ENCODE measurements at regions not wholly inside any gene's neighbourhood (a gene's known extent, or its start where the extent isn't known, plus 50 kb on each side); places are given as distances from the start of the nearest gene placed in this dataset.

GRCh38 chr3:145696011-145696410 lies 465.0 kb downstream of the PLOD2 start:
- Histone ChIP-seq H2AK5ac (ENCODE audit: low read length, severe bottlenecking) (no peak overlapping the region), H2AFZ (ENCODE audit: low read depth, low read length) (no peak overlapping the region), H4K8ac (ENCODE audit: low read length) (no peak overlapping the region), H2BK12ac (ENCODE audit: low read length in 2 of 2) (no peak overlapping the region), H3K23ac (ENCODE audit: low read length in 2 of 2) (no peak overlapping the region), H3K36me3 (ENCODE audit: control insufficient read depth in 1 of 2, insufficient read depth in 2 of 2, low read depth in 1 of 2, low read length in 2 of 2) (no peaks in the 10 kb centered on the region), H3K4me2 (ENCODE audit: low read length, poor library complexity, severe bottlenecking) (no peak overlapping the region), H2BK120ac (ENCODE audit: low read depth, low read length) (no peak overlapping the region), H3K4me1 (ENCODE audit: control insufficient read depth, insufficient read depth, low read depth, low read length) (no peaks in the 10 kb centered on the region), H2BK15ac (ENCODE audit: low read depth, poor library complexity, severe bottlenecking) (no peak overlapping the region), H3K4ac (ENCODE audit: low read depth in 1 of 2, low read length in 2 of 2) (no peak overlapping the region), H3K14ac (ENCODE audit: low read length in 2 of 2) (no peak overlapping the region), H3K4me3 (ENCODE audit: insufficient read depth in 1 of 2, low read depth in 1 of 2, low read length in 2 of 2) (no peak overlapping the region), H3K27me3 (ENCODE audit: control insufficient read depth in 1 of 2, insufficient read depth in 1 of 2, low read length in 2 of 2) (no peaks in the 10 kb centered on the region), H3K27ac (ENCODE audit: low read length, poor library complexity, severe bottlenecking) (no peak overlapping the region), H3K9me3 (ENCODE audit: control insufficient read depth, low read length) (no peaks in the 10 kb centered on the region), H2BK5ac (ENCODE audit: low read depth, low read length, poor library complexity, severe bottlenecking) (no peak overlapping the region), H3K18ac (ENCODE audit: low read depth in 1 of 2, low read length in 2 of 2) (no peak overlapping the region), H3K79me1 (replicated peaks; ENCODE audit: low read length, poor library complexity, severe bottlenecking) (no peaks in the 10 kb centered on the region), H3K9ac (ENCODE audit: low read length) (no peak overlapping the region), H4K91ac (ENCODE audit: low read length) (no peak overlapping the region)
- DNase-seq, result no peak

GRCh38 chr3:145698250-145698649 lies 462.7 kb downstream of the PLOD2 start:
- H3K79me1 ChIP-seq (replicated peaks; ENCODE audit: low read length, poor library complexity, severe bottlenecking), result no peaks in the 10 kb centered on the region
- H3K4ac ChIP-seq (ENCODE audit: low read depth in 1 of 2, low read length in 2 of 2), result no peak overlapping the region
- H2BK12ac ChIP-seq (ENCODE audit: low read length in 2 of 2), result no peak overlapping the region
- H2BK120ac ChIP-seq (ENCODE audit: low read depth, low read length), result no peak overlapping the region
- DNase-seq, result no peak
- H2BK5ac ChIP-seq (ENCODE audit: low read depth, low read length, poor library complexity, severe bottlenecking), result no peak overlapping the region
- H2BK15ac ChIP-seq (ENCODE audit: low read depth, poor library complexity, severe bottlenecking), result no peak overlapping the region
- H4K91ac ChIP-seq (ENCODE audit: low read length), result no peak overlapping the region
- no peaks in the 10 kb centered on the region for H3K4me1 ChIP-seq (ENCODE audit: control insufficient read depth, insufficient read depth, low read depth, low read length)
- no peaks in the 10 kb centered on the region for H3K36me3 ChIP-seq (ENCODE audit: control insufficient read depth in 1 of 2, insufficient read depth in 2 of 2, low read depth in 1 of 2, low read length in 2 of 2)
- no peak overlapping the region for H4K8ac ChIP-seq (ENCODE audit: low read length)
- H3K9me3 ChIP-seq (ENCODE audit: control insufficient read depth, low read length), result no peaks in the 10 kb centered on the region
- WGBS, result 90% methylated on average over 7 of the region's 7 CpGs
- no peak overlapping the region for H3K23ac ChIP-seq (ENCODE audit: low read length in 2 of 2)
- no peak overlapping the region for H3K14ac ChIP-seq (ENCODE audit: low read length in 2 of 2)
- H3K18ac ChIP-seq (ENCODE audit: low read depth in 1 of 2, low read length in 2 of 2), result peak overlapping the region in 1 of 2 experiments; percentile 40
- H2AK5ac ChIP-seq (ENCODE audit: low read length, severe bottlenecking), result no peak overlapping the region
- H3K27ac ChIP-seq (ENCODE audit: low read length, poor library complexity, severe bottlenecking), result no peak overlapping the region
- peak overlapping the region in 1 of 2 experiments; percentile 65 for H3K4me3 ChIP-seq (ENCODE audit: insufficient read depth in 1 of 2, low read depth in 1 of 2, low read length in 2 of 2)
- no peak overlapping the region for H2AFZ ChIP-seq (ENCODE audit: low read depth, low read length)
- peak overlapping the region; percentile 81 for H3K9ac ChIP-seq (ENCODE audit: low read length)
- H3K27me3 ChIP-seq (ENCODE audit: control insufficient read depth in 1 of 2, insufficient read depth in 1 of 2, low read length in 2 of 2), result no peaks in the 10 kb centered on the region
- no peak overlapping the region for H3K4me2 ChIP-seq (ENCODE audit: low read length, poor library complexity, severe bottlenecking)

- Histone ChIP-seq H4K8ac (ENCODE audit: low read length) (no peak overlapping the region), H3K18ac (ENCODE audit: low read depth in 1 of 2, low read length in 2 of 2) (no peak overlapping the region), H2AFZ (ENCODE audit: low read depth, low read length) (no peak overlapping the region), H3K79me1 (replicated peaks; ENCODE audit: low read length, poor library complexity, severe bottlenecking) (no peaks in the 10 kb centered on the region), H2BK5ac (ENCODE audit: low read depth, low read length, poor library complexity, severe bottlenecking) (no peak overlapping the region), H3K36me3 (ENCODE audit: control insufficient read depth in 1 of 2, insufficient read depth in 2 of 2, low read depth in 1 of 2, low read length in 2 of 2) (no peaks in the 10 kb centered on the region), H2BK120ac (ENCODE audit: low read depth, low read length) (no peak overlapping the region), H2BK12ac (ENCODE audit: low read length in 2 of 2) (no peak overlapping the region), H3K14ac (ENCODE audit: low read length in 2 of 2) (no peak overlapping the region), H2BK15ac (ENCODE audit: low read depth, poor library complexity, severe bottlenecking) (no peak overlapping the region), H3K4me1 (ENCODE audit: control insufficient read depth, insufficient read depth, low read depth, low read length) (no peaks in the 10 kb centered on the region), H3K27ac (ENCODE audit: low read length, poor library complexity, severe bottlenecking) (no peak overlapping the region), H3K27me3 (ENCODE audit: control insufficient read depth in 1 of 2, insufficient read depth in 1 of 2, low read length in 2 of 2) (no peaks in the 10 kb centered on the region), H3K9me3 (ENCODE audit: control insufficient read depth, low read length) (no peaks in the 10 kb centered on the region), H3K4me2 (ENCODE audit: low read length, poor library complexity, severe bottlenecking) (no peak overlapping the region), H4K91ac (ENCODE audit: low read length) (no peak overlapping the region), H3K4me3 (ENCODE audit: insufficient read depth in 1 of 2, low read depth in 1 of 2, low read length in 2 of 2) (no peak overlapping the region), H3K23ac (ENCODE audit: low read length in 2 of 2) (no peak overlapping the region), H3K4ac (ENCODE audit: low read depth in 1 of 2, low read length in 2 of 2) (no peak overlapping the region), H2AK5ac (ENCODE audit: low read length, severe bottlenecking) (no peak overlapping the region), H3K9ac (ENCODE audit: low read length) (peak overlapping the region; percentile 1)
- no peak for DNase-seq
These were observed 462.2 kb downstream of the PLOD2 start for GRCh38 chr3:145698749-145699148.

GRCh38 chr3:145704020-145704419 lies 457.0 kb downstream of the PLOD2 start:
- H3K27ac ChIP-seq (ENCODE audit: low read length, poor library complexity, severe bottlenecking), result no peak overlapping the region
- no peaks in the 10 kb centered on the region for H3K4me1 ChIP-seq (ENCODE audit: control insufficient read depth, insufficient read depth, low read depth, low read length)
- no peak overlapping the region for H2BK15ac ChIP-seq (ENCODE audit: low read depth, poor library complexity, severe bottlenecking)
- no peak overlapping the region for H2BK5ac ChIP-seq (ENCODE audit: low read depth, low read length, poor library complexity, severe bottlenecking)
- no peak overlapping the region for H3K23ac ChIP-seq (ENCODE audit: low read length in 2 of 2)
- no peaks in the 10 kb centered on the region for H3K79me1 ChIP-seq (replicated peaks; ENCODE audit: low read length, poor library complexity, severe bottlenecking)
- no peaks in the 10 kb centered on the region for H3K27me3 ChIP-seq (ENCODE audit: control insufficient read depth in 1 of 2, insufficient read depth in 1 of 2, low read length in 2 of 2)
- no peak overlapping the region for H3K4ac ChIP-seq (ENCODE audit: low read depth in 1 of 2, low read length in 2 of 2)
- peak overlapping the region in 1 of 2 experiments; percentile 11 for H3K18ac ChIP-seq (ENCODE audit: low read depth in 1 of 2, low read length in 2 of 2)
- no peaks in the 10 kb centered on the region for H3K9me3 ChIP-seq (ENCODE audit: control insufficient read depth, low read length)
- no peak overlapping the region for H2BK120ac ChIP-seq (ENCODE audit: low read depth, low read length)
- no peak overlapping the region for H4K8ac ChIP-seq (ENCODE audit: low read length)
- H2BK12ac ChIP-seq (ENCODE audit: low read length in 2 of 2), result no peak overlapping the region
- no peak overlapping the region for H2AFZ ChIP-seq (ENCODE audit: low read depth, low read length)
- H2AK5ac ChIP-seq (ENCODE audit: low read length, severe bottlenecking), result no peak overlapping the region
- H3K14ac ChIP-seq (ENCODE audit: low read length in 2 of 2), result no peak overlapping the region
- no peak overlapping the region for H3K4me3 ChIP-seq (ENCODE audit: insufficient read depth in 1 of 2, low read depth in 1 of 2, low read length in 2 of 2)
- H3K36me3 ChIP-seq (ENCODE audit: control insufficient read depth in 1 of 2, insufficient read depth in 2 of 2, low read depth in 1 of 2, low read length in 2 of 2), result no peaks in the 10 kb centered on the region
- DNase-seq, result peak; percentile 30
- no peak overlapping the region for H4K91ac ChIP-seq (ENCODE audit: low read length)
- H3K4me2 ChIP-seq (ENCODE audit: low read length, poor library complexity, severe bottlenecking), result no peak overlapping the region
- no peak overlapping the region for H3K9ac ChIP-seq (ENCODE audit: low read length)
